ENCODE measurements at regions not wholly inside any gene's neighbourhood (a gene's known extent, or its start where the extent isn't known, plus 50 kb on each side); places are given as distances from the start of the nearest gene placed in this dataset.

DNA sequence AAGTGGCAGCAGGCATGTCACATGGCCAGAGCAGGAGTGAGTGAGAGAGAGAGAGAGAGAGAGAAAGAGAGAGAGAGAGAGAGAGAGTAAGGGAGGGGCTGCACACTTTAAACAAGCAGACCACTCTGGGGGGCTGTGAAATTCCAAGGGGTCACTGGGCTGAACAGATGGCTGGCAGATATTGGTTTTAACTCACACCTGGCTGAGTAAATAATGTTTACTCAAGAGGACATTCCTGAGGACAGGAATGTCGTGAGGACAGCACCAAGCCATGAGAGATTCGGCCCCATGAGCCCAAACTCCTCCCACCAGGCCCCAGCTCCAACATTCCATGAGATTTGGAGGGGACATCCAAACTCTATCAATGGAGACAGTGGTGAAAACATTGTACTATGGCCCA lies 269.7 kb downstream of the CBLN1 start:
- Mint-ChIP-seq H3K27me3 (peaks cover 11% of the 10 kb centered on the region), H3K4me3 (ENCODE audit: low read depth) (no peak overlapping the region), H3K9me3 (ENCODE audit: low read depth) (no peaks in the 10 kb centered on the region), H3K4me1 (ENCODE audit: low read depth) (peaks cover 3% of the 10 kb centered on the region), H3K27ac (peak overlapping the region; percentile 26), H3K36me3 (ENCODE audit: insufficient read depth) (no peaks in the 10 kb centered on the region)
- TF ChIP-seq, protein P1, sequence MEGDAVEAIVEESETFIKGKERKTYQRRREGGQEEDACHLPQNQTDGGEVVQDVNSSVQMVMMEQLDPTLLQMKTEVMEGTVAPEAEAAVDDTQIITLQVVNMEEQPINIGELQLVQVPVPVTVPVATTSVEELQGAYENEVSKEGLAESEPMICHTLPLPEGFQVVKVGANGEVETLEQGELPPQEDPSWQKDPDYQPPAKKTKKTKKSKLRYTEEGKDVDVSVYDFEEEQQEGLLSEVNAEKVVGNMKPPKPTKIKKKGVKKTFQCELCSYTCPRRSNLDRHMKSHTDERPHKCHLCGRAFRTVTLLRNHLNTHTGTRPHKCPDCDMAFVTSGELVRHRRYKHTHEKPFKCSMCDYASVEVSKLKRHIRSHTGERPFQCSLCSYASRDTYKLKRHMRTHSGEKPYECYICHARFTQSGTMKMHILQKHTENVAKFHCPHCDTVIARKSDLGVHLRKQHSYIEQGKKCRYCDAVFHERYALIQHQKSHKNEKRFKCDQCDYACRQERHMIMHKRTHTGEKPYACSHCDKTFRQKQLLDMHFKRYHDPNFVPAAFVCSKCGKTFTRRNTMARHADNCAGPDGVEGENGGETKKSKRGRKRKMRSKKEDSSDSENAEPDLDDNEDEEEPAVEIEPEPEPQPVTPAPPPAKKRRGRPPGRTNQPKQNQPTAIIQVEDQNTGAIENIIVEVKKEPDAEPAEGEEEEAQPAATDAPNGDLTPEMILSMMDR (IDR thresholded peaks at IDR 0.05; ENCODE audit: unreplicated experiment) = no peak
- DNase-seq (ENCODE audit: low spot score, unreplicated experiment) = no peak

DNA sequence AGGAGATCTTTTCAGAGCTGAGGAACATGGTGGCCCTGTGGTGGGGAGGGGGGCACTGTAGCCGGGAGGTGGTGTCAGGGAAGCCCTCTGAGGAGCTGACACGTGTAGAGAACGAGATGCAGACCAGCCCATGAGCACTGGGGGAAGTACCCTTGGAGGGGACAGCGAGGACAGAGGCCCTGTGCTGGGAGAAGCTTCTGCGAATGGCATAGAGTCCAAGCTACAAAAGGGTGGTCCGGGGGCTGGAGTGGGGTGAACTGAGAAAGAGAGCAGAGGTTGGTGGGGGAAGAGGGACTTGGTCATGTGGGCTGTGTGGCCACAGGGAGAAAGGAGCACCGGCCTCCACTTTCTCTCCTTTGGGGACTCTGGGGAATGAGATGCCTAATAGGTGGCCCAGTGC lies 270.8 kb downstream of the CBLN1 start:
- H3K27ac Mint-ChIP-seq = no peak overlapping the region
- peaks cover 17% of the 10 kb centered on the region for H3K27me3 Mint-ChIP-seq
- TF ChIP-seq, protein P1 (IDR thresholded peaks at IDR 0.05; ENCODE audit: unreplicated experiment) = no peak
- DNase-seq (ENCODE audit: low spot score, unreplicated experiment) = no peak
- no peaks in the 10 kb centered on the region for H3K9me3 Mint-ChIP-seq (ENCODE audit: low read depth)
- no peaks in the 10 kb centered on the region for H3K36me3 Mint-ChIP-seq (ENCODE audit: insufficient read depth)
- H3K4me3 Mint-ChIP-seq (ENCODE audit: low read depth) = no peak overlapping the region
- H3K4me1 Mint-ChIP-seq (ENCODE audit: low read depth) = peaks cover 3% of the 10 kb centered on the region

DNA sequence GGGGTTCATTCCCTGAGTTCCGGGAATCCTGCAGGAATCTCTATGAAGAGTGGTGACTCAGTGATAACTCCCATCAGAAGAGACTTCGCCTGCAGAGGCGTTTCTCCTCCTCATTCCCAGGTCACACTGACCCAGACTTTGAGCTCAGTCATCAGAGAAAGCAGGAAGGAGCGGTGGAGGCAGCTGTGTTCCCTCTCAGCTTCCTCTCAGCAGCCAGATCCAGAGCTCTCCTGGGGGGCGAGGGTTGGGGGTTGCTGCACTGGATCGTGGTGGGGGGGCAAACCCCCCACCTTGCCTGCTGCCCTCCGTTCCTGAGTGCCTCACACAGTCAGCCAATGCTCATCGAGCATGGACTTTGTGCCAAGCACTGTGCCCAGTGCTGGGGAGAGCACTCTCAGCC lies 271.2 kb downstream of the CBLN1 start:
- Mint-ChIP-seq H3K4me3 (ENCODE audit: low read depth) (no peak overlapping the region), H3K36me3 (ENCODE audit: insufficient read depth) (no peaks in the 10 kb centered on the region), H3K27ac (no peak overlapping the region), H3K9me3 (ENCODE audit: low read depth) (no peaks in the 10 kb centered on the region), H3K27me3 (peaks cover 17% of the 10 kb centered on the region), H3K4me1 (ENCODE audit: low read depth) (peaks cover 3% of the 10 kb centered on the region)
- TF ChIP-seq, protein P1 (IDR thresholded peaks at IDR 0.05; ENCODE audit: unreplicated experiment) = no peak
- DNase-seq (ENCODE audit: low spot score, unreplicated experiment) = no peak

DNA sequence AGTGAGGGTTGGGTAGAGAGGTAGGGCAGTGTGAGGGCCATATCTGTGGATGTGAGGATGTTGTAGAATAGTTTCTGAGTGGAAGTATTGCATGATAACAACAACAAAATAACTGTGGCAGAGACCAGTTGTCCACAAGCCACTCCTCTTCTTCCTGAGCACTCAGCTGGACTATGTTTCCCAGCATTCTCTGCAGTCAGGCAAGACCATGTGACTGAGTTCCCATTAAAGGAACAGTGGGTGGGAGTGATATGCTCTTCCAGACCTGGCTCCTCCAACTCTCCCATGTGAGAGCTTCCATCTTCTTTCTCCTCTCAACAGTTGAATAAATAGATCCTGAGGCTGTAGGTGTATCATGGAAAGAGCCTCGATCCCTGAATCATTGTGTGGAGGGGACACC lies 272.4 kb downstream of the CBLN1 start:
- Mint-ChIP-seq H3K27ac (no peak overlapping the region), H3K36me3 (ENCODE audit: insufficient read depth) (no peaks in the 10 kb centered on the region), H3K9me3 (ENCODE audit: low read depth) (no peaks in the 10 kb centered on the region), H3K4me3 (ENCODE audit: low read depth) (no peak overlapping the region), H3K27me3 (peaks cover 14% of the 10 kb centered on the region), H3K4me1 (ENCODE audit: low read depth) (peaks cover 3% of the 10 kb centered on the region)
- DNase-seq (ENCODE audit: low spot score, unreplicated experiment) = no peak
- TF ChIP-seq, protein P1 (IDR thresholded peaks at IDR 0.05; ENCODE audit: unreplicated experiment) = no peak

DNA sequence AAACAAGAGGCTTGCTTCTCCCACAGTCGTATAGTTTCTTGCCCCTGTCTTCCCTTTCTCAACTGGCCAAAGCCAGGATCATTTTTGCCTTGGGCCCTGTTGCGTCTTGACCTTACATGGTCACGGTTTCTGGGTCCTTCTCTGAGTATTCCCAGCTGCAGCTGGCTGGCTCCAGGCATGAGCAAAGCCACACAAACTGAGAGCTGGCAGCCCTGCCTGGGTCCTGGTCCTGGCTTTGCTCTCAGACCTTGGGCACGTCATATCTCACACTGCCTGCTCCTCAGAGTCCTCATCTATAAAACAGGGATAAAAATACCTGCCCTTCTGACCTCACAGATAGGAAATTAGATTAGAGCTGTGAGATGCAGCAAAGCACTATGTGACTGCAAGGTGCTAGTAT lies 277.6 kb downstream of the CBLN1 start:
- peaks cover 9% of the 10 kb centered on the region for H3K27me3 Mint-ChIP-seq
- H3K27ac Mint-ChIP-seq = no peak overlapping the region
- TF ChIP-seq, protein P1 (IDR thresholded peaks at IDR 0.05; ENCODE audit: unreplicated experiment) = no peak
- H3K4me1 Mint-ChIP-seq (ENCODE audit: low read depth) = peaks cover 12% of the 10 kb centered on the region
- no peaks in the 10 kb centered on the region for H3K36me3 Mint-ChIP-seq (ENCODE audit: insufficient read depth)
- H3K4me3 Mint-ChIP-seq (ENCODE audit: low read depth) = no peak overlapping the region
- DNase-seq (ENCODE audit: low spot score, unreplicated experiment) = no peak
- H3K9me3 Mint-ChIP-seq (ENCODE audit: low read depth) = no peaks in the 10 kb centered on the region

All from progenitor cell of endocrine pancreas (in vitro differentiated cells).